IPS-18c (cell line): ENCODE measurements at regions not wholly inside any gene's neighbourhood (a gene's known extent, or its start where the extent isn't known, plus 50 kb on each side); places are given as distances from the start of the nearest gene placed in this dataset.
"Not testable (repeated sequence)": the region's sequence is repeated elsewhere in the genome, so short reads cannot be mapped to it uniquely, and the experiment has no call there.

Experiments used
- H3K4me3 ChIP-seq: 2 replicates; pipeline ENCODE4 v1.7.0; 2013; ENCODE audit warnings: low read depth, mild to moderate bottlenecking, low read length, moderate library complexity; ENCODE audit not compliant: insufficient read depth
- H3K9me3 ChIP-seq: one replicate; pipeline ENCODE4 v1.6.1; 2013; ENCODE audit warnings: mild to moderate bottlenecking, low read length, moderate library complexity; ENCODE audit not compliant: control insufficient read depth, insufficient read depth

DNA sequence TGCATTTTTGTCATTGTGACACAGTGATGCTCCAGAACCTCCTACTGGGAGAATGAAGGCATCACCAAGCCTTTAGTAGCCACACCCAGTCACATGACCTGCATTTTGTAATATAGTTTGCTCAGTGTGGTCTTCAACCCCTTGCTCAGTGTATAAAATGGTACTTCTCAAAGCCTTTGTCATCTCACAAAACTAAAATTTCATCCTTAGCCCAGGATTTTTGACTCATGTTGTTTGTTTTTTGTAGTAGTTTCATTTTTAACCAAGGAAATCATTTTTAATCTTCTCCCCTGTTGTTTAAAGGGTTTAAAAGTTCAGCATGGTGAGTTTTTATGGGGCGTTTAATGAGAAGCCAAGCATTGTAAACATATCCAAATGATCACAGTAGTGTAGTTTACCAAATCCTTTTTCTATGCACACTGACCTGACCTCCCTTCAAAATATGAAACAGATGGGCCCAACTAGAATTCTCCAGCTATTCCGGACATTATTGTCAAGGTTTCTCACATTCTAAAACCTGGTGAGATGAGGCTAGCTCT is 123.5 kb upstream of the IL12A start:
- Histone ChIP-seq H3K4me3 (no peak overlapping the region), H3K9me3 (no peaks in the 10 kb centered on the region)

- H3K4me3 ChIP-seq = no peak overlapping the region
- no peaks in the 10 kb centered on the region for H3K9me3 ChIP-seq
These were observed 122.4 kb upstream of the IL12A start for GRCh38 chr3:159866201-159866746.

DNA sequence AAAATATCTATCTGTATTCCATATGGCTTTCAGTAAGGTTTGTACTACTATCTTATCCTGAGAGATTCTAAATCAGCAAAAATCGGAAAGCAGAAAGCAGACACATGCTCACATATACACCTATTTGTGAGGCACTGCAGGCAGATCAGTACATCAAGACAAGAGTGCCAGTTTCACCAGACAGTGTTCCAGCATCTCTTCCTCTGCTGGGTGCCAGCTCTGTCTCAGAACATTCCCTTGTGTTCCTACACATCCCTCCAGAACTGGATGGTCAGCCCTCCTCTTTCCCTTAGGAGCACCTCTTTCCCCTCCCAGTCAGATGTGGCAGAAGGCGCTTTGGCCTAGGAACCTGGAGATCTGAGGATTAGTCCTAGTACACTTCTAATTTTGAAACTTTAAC is 121.3 kb upstream of the IL12A start:
- H3K9me3 ChIP-seq = no peaks in the 10 kb centered on the region
- H3K4me3 ChIP-seq = no peak overlapping the region

DNA sequence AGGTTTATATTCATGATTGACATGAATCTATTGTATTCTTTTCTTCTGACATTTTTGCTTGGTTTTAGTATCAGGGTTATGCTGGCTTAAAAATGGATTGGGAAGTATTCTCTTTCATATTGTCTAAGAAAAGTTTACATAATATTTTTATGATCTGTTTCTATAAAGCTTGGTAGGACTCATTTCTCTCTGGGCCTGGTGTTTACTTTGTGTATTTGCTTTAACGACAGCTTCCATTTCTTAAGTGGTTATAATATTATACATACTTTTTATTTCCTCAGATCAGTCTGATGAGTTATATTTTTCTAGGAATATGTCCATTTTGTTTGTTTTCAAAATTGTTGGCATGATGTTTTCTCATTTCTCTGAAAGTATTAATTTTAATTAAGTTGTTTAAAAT is 117.9 kb upstream of the IL12A start:
- no peaks in the 10 kb centered on the region for H3K9me3 ChIP-seq

DNA sequence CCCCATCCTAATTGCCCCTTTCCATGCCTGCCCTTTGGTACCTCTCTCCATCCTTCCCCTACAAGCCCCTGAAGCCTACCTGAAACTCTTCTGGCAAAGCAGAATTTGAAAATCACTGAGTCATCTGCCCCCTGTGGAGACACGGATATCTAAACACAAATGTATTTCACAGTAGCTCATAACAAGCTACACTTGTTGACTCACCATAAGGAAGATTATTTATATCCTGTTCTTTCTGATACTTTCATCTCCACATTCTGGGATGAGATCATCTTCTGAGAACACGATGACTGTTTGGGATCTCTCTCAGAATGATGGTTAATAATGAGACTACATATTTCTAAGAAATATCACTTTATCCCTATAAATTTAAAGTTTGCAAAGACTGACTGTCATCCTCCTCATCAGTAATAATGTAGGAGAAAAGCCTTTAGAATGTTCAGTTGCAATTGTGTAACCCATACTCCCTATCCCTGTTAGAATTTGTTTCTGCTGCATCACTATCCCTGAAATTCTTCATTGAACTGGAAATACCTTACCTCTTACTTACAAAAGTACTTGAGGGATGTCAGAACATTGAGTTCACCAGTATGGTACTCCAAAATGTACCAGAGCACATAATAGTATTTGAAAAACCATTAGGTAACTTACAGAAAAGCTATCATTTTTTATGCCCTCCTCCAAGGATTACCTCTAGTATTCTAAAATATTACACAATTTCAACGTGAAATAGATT is 116.1 kb upstream of the IL12A start:
- no peak overlapping the region for H3K4me3 ChIP-seq
- no peaks in the 10 kb centered on the region for H3K9me3 ChIP-seq

More for the DNA sequence above, 117.9 kb upstream of the IL12A start:
- no peak overlapping the region for H3K4me3 ChIP-seq

GRCh38 chr3:159875116-159875515 is 113.5 kb upstream of the IL12A start:
- Histone ChIP-seq H3K9me3 (no peaks in the 10 kb centered on the region), H3K4me3 (no peak overlapping the region)

DNA sequence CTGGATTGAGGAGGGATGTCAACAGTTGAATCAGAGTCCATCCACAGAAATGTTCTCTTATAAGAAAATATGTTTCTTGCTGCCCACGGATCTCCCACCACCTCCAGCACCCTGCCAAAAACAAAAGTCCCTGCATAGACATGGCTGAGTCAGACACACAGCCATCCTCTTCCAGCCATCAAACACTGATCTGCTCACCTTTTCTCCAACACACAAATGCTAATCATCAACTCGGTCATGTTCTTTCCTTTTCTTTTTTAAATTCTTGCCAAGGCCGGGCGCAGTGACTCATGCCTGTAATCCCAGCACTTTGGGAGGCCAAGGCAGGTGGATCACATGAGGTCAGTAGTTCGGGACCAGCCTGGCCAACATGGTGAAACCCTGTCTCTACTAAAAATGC is 110.7 kb upstream of the IL12A start:
- Histone ChIP-seq H3K4me3 (no peak overlapping the region), H3K9me3 (no peaks in the 10 kb centered on the region)

DNA sequence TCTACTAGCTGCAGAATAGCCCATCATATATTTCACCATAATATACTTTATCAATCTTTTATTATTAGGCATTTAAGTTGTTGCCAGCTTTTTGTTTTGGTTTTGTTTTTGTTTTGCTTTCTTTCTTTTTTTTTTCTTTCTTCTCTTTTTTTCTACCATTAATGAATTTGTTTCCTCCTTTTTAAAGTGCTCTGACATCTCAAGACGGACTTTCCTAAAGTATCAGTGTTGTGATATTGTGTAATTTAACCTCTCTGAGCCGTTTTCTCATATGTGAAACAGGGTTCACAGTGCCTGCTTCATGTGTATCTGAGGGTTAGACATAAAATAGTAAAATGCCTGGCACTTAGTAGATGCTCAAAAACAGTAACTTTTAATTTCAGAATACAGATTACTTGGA is 109.5 kb upstream of the IL12A start:
- Histone ChIP-seq H3K9me3 (no peaks in the 10 kb centered on the region), H3K4me3 (no peak overlapping the region)

DNA sequence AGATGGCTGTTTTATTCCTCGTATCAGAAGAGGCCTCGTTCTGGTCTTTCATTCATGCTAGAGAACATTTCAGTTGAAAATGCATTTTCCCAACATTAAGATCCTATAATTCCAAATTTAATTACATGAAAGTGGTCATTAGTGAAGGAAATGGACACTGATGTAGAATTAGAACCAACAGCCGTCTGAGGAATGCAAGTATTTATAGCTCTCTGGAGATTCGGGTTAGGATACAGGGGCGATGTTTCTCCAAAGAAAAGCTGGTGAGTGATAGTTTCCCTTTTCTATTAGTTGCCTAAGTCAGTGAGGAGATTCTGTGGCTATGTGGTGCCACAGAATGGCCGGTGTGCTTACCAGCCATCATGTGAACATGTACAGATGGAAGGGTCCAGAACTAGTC is 109.0 kb upstream of the IL12A start:
- Histone ChIP-seq H3K9me3 (no peaks in the 10 kb centered on the region), H3K4me3 (no peak overlapping the region)

DNA sequence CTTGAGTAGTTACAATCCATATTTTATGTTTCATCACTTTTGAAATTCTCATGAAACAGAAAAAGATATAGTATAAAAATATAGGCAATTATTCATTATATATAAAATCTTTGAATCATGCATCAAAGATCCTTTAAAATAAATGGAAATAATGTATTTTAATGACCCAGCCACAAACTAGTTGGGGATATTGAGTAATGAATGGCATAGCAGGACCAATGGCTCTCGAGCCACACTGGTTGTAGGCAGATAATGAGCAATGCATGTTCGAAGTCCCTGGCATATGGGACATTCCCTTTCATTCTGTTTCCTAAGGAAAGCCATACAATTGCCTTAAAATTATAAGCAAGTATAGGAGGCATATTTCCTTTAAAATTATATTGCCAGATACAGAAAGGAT is 107.4 kb upstream of the IL12A start:
- no peaks in the 10 kb centered on the region for H3K9me3 ChIP-seq
- no peak overlapping the region for H3K4me3 ChIP-seq

- Histone ChIP-seq H3K9me3 (no peaks in the 10 kb centered on the region), H3K4me3 (no peak overlapping the region)
These were observed 106.8 kb upstream of the IL12A start for GRCh38 chr3:159881828-159882309.

- Histone ChIP-seq H3K4me3 (no peak overlapping the region), H3K9me3 (no peaks in the 10 kb centered on the region)
These were observed 106.3 kb upstream of the IL12A start for GRCh38 chr3:159882367-159882766.

GRCh38 chr3:159882790-159883779 is 105.5 kb upstream of the IL12A start:
- Histone ChIP-seq H3K9me3 (no peaks in the 10 kb centered on the region), H3K4me3 (no peak overlapping the region)

- H3K4me3 ChIP-seq = no peak overlapping the region
- H3K9me3 ChIP-seq = no peaks in the 10 kb centered on the region
These were observed 103.8 kb upstream of the IL12A start for GRCh38 chr3:159884661-159885402.

DNA sequence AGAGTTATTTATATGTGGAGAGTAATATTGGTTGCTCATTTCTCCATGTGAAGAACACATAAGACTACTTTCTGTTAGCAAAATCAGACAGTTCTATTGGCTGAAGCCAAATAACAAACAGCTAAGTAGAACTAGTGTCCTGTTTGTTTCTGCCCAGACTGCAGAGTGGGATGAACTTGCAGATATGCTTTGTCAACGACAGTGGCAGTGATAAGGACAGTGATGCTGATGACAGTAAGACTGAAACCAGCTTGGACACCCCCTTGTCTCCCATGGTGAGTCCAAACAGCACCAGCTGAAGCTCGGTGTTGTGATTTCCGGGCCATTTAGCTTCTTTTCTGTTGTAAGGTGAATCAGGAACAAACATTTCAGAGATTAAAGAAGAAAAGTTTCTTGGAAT is 102.6 kb upstream of the IL12A start:
- no peak overlapping the region for H3K4me3 ChIP-seq

GRCh38 chr3:159886530-159886929 is 102.1 kb upstream of the IL12A start:
- H3K4me3 ChIP-seq, H3K9me3 ChIP-seq: not testable (repeated sequence)

More for the DNA sequence above, 102.6 kb upstream of the IL12A start:
- no peaks in the 10 kb centered on the region for H3K9me3 ChIP-seq

GRCh38 chr3:159887168-159887567 is 101.5 kb upstream of the IL12A start:
- Histone ChIP-seq H3K4me3 (no peak overlapping the region), H3K9me3 (no peaks in the 10 kb centered on the region)
